Ascending aorta (tissue), 2 donors: ENCODE measurements at regions not wholly inside any gene's neighbourhood (a gene's known extent, or its start where the extent isn't known, plus 50 kb on each side); places are given as distances from the start of the nearest gene placed in this dataset.

Experiments
- DNase-seq, 2 donors: peaks; one replicate each; pipeline ENCODE4 v3.0.0-alpha.2; 2019; ENCODE audit warnings: low spot score in 2 of 2
- H3K27ac ChIP-seq, 2 donors: fragments of 200-600 bp; sonication (generic); one replicate each; pipeline ENCODE4 v1.5.1; 2016 to 2017; ENCODE audit warnings: mild to moderate bottlenecking in 1 of 2
- H3K27me3 ChIP-seq: fragments of 200-600 bp; sonication (generic); one replicate; pipeline ENCODE4 v1.5.1; 2017
- H3K36me3 ChIP-seq, 2 donors: fragments of 200-600 bp; sonication (generic); one replicate each; pipeline ENCODE4 v1.5.1; 2016
- H3K4me1 ChIP-seq, 2 donors: fragments of 200-600 bp; sonication (generic); one replicate each; pipeline ENCODE4 v1.5.1; 2016 to 2017; ENCODE audit warnings: mild to moderate bottlenecking in 1 of 2
- H3K4me3 ChIP-seq, 2 donors: fragments of 200-600 bp; sonication (generic); one replicate each; pipeline ENCODE4 v1.5.1; 2016 to 2017; ENCODE audit warnings: mild to moderate bottlenecking in 1 of 2
- H3K9me3 ChIP-seq, 2 donors: fragments of 200-600 bp; sonication (generic); one replicate each; pipeline ENCODE4 v1.5.1; 2016
- intact Hi-C: fragments of 100-400 bp; cut with DNase I; formaldehyde crosslinking; loops from one replicate; pipeline ENCODE4 v1.15.1; 2023
- TF ChIP-seq, protein P1 (sequence below), 3 experiments: fragments of 200-600 bp in 2 of 3; fragments of 450-650 bp in 1 of 3; sonication (generic) in 2 of 3; IDR thresholded peaks; one replicate each; pipeline ENCODE4 v1.5.1; 2016 to 2019; ENCODE audit warnings: antibody characterized with exemption in 3 of 3, mild to moderate bottlenecking in 1 of 3, moderate library complexity in 1 of 3

DNA sequence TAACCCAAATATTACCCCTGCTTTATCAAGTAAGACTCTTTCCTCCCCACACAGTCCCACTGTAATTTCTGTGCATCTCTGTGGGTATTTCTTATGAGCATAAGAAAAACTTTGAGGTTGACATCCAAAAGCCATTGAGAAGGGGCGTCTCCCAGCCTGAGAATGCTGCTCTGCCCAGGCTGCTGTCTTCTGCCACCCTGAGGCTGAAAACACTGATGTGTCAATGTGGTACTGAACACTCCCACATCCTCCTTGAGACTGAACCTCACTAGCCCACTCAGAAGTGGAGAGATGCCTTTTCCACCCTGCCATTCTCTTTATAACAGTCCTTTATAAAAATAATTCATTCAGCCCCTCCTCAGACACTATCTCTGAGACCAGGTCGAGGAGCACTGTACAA is 120.8 kb downstream of the SMIM20 start:
- Histone ChIP-seq H3K36me3 (no peaks in the 10 kb centered on the region), H3K4me3 (no peak overlapping the region), H3K27ac (no peak overlapping the region), H3K27me3 (no peaks in the 10 kb centered on the region), H3K4me1 (peaks cover 0 to 17% of the 10 kb centered on the region in 2 donors), H3K9me3 (no peaks in the 10 kb centered on the region)
- intact Hi-C loops: loop anchor here (5.0 kb wide), 2 partner anchors 48 to 57 kb away; no protein-coding TSS in a partner anchor
- no peak for DNase-seq
- TF ChIP-seq, protein P1, sequence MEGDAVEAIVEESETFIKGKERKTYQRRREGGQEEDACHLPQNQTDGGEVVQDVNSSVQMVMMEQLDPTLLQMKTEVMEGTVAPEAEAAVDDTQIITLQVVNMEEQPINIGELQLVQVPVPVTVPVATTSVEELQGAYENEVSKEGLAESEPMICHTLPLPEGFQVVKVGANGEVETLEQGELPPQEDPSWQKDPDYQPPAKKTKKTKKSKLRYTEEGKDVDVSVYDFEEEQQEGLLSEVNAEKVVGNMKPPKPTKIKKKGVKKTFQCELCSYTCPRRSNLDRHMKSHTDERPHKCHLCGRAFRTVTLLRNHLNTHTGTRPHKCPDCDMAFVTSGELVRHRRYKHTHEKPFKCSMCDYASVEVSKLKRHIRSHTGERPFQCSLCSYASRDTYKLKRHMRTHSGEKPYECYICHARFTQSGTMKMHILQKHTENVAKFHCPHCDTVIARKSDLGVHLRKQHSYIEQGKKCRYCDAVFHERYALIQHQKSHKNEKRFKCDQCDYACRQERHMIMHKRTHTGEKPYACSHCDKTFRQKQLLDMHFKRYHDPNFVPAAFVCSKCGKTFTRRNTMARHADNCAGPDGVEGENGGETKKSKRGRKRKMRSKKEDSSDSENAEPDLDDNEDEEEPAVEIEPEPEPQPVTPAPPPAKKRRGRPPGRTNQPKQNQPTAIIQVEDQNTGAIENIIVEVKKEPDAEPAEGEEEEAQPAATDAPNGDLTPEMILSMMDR (IDR thresholded peaks at IDR 0.05): no peak

DNA sequence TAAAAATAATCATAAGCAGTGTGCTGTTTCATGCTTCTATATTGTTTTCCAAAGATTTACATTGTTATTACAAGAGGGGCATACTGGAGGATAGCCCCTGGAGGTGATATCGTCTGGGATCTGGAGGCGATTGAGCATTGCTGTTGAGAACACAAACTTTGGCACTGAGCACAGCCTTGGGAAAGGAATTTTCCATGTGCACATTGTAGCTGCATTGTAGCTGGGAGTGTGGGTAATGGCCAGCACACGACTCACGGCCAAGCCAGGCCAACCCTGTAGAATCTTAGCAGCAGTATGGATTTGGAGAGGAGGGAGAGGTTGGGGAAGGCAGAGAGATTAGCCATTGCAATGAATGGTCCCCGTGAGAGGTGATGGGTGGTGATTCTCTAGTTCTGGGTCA is 121.9 kb downstream of the SMIM20 start:
- no peak for DNase-seq
- H3K4me3 ChIP-seq: no peak overlapping the region
- no peaks in the 10 kb centered on the region for H3K27me3 ChIP-seq
- H3K27ac ChIP-seq: no peak overlapping the region
- H3K4me1 ChIP-seq: peaks cover 0 to 17% of the 10 kb centered on the region in 2 donors
- no peaks in the 10 kb centered on the region for H3K36me3 ChIP-seq
- TF ChIP-seq, protein P1 (IDR thresholded peaks at IDR 0.05): no peak
- no peaks in the 10 kb centered on the region for H3K9me3 ChIP-seq
- intact Hi-C loops: no loop called here

DNA sequence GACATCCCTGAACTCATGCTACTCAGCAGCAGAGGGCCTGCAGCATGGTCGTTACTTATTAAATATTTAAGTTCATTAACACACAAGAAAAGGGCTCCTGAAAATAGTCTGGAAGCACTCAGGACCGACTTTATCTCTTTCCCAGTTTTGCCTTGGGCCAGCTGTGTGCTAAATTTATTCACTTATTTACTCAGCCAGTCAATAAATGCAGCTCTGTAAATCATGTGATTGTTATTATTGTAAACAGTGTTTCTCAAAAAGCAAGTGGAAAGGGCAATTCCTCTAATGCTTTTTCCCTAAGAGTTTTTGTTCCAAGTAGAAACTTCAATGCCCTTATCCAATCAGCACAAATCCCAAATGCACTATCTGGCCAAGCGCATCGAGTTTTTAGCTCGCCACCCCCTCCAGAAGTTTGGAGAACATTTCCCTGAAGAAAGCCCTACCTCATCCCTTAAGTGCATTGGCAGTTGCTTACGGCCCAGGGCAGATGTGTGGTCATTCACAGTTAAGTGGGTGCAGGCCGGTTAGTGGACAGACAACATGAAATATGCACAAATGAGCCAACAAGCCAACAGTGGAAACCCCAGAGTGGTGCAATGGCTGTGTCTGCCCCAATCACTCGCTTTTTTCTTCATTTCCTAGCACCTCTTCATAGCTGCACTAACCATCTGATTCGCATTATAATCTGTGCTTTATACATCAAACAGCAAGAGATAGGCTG is 125.8 kb downstream of the SMIM20 start:
- Histone ChIP-seq H3K36me3 (no peaks in the 10 kb centered on the region), H3K9me3 (no peaks in the 10 kb centered on the region), H3K27me3 (no peaks in the 10 kb centered on the region), H3K4me1 (no peaks in the 10 kb centered on the region), H3K4me3 (no peak overlapping the region), H3K27ac (no peak overlapping the region)
- TF ChIP-seq, protein P1 (IDR thresholded peaks at IDR 0.05): no peak
- intact Hi-C loops: no loop called here
- no peak for DNase-seq

DNA sequence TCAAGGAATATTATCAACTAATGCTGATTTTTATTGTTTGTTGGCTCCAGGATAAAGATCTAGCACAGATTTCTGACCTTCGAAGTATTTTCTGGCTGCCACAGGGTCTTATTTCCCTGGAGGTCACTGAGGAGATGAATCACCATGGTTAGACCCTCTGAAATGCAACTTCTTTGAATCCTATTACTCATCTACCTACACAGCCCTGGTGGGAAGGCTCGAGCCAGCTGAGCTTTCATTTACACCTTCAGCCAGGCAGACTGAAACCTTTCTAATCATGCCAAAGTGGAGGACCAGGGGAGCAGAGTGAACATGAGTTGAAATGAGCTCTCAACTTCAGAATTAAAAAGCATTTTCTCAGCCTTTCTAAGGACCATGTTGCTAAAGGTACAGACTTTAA is 130.5 kb downstream of the SMIM20 start:
- no peak for DNase-seq
- Histone ChIP-seq H3K4me3 (no peak overlapping the region), H3K4me1 (peaks cover 6 to 16% of the 10 kb centered on the region in 2 donors), H3K27ac (no peak overlapping the region), H3K9me3 (no peaks in the 10 kb centered on the region), H3K27me3 (no peaks in the 10 kb centered on the region), H3K36me3 (no peaks in the 10 kb centered on the region)
- TF ChIP-seq, protein P1 (IDR thresholded peaks at IDR 0.05): no peak
- intact Hi-C loops: no loop called here

DNA sequence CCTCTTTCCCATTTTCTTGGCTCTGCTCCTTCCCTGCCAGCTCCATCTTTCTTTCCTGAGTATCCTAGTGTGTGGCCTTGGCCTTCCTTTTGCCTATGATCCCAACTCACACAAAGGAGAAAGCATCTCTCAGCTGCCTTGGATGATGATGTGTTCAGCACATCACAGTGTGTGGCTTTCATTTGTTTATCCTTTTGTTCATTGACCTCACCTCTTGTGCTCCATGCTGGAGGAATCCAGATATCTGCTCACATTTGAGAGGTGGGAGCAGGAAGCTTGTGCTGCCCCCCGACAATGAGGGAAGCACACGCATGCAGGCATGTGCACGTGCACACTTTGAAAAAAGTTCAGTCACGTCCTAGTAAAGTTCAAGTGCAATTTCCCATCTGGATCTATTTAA is 131.0 kb downstream of the SMIM20 start:
- H3K4me1 ChIP-seq: peaks cover 10 to 21% of the 10 kb centered on the region in 2 donors
- intact Hi-C loops: no loop called here
- H3K27ac ChIP-seq: no peak overlapping the region
- TF ChIP-seq, protein P1 (IDR thresholded peaks at IDR 0.05): no peak
- H3K4me3 ChIP-seq: no peak overlapping the region
- H3K9me3 ChIP-seq: no peaks in the 10 kb centered on the region
- H3K27me3 ChIP-seq: no peaks in the 10 kb centered on the region
- H3K36me3 ChIP-seq: no peaks in the 10 kb centered on the region
- DNase-seq: no peak
